ENCODE measurements at regions not wholly inside any gene's neighbourhood (a gene's known extent, or its start where the extent isn't known, plus 50 kb on each side); places are given as distances from the start of the nearest gene placed in this dataset. TPM values are rescaled to one million over a fixed set of nuclear protein-coding genes. Genes with fewer than 3 reads are reported as not detected.

DNA sequence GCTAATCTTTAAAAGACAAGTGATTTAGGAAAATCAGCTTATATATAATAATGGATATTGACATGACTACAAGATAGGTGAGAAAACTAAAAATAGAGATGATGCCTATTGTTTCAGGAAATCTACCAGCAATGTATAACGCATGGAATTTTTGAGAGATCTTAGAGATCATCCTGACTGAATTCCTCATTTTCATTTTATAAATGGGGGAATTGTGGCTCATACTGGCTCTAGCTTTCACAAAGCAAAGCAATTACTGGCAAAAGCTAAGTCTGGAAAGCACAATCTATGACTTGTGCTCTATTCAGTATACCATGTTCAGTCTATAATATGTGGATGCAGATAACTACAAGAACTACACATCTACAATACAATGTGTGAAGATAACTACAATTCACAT, 51.9 kb upstream of the FANCL start:
- Histone ChIP-seq H3K9me3 (no peaks in the 10 kb centered on the region), H3K27ac (no peak overlapping the region), H3K36me3 (no peaks in the 10 kb centered on the region), H3K4me3 (no peak overlapping the region), H3K4me1 (no peaks in the 10 kb centered on the region), H3K27me3 (no peaks in the 10 kb centered on the region)
- intact Hi-C loops (cut with DNase I; ENCODE audit: low total_unique reads): no loop called here
- TF ChIP-seq, protein P1, sequence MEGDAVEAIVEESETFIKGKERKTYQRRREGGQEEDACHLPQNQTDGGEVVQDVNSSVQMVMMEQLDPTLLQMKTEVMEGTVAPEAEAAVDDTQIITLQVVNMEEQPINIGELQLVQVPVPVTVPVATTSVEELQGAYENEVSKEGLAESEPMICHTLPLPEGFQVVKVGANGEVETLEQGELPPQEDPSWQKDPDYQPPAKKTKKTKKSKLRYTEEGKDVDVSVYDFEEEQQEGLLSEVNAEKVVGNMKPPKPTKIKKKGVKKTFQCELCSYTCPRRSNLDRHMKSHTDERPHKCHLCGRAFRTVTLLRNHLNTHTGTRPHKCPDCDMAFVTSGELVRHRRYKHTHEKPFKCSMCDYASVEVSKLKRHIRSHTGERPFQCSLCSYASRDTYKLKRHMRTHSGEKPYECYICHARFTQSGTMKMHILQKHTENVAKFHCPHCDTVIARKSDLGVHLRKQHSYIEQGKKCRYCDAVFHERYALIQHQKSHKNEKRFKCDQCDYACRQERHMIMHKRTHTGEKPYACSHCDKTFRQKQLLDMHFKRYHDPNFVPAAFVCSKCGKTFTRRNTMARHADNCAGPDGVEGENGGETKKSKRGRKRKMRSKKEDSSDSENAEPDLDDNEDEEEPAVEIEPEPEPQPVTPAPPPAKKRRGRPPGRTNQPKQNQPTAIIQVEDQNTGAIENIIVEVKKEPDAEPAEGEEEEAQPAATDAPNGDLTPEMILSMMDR (IDR thresholded peaks at IDR 0.05): no peak
- no peak for TF ChIP-seq POLR2A (IDR thresholded peaks at IDR 0.05)
- no peak for DNase-seq

DNA sequence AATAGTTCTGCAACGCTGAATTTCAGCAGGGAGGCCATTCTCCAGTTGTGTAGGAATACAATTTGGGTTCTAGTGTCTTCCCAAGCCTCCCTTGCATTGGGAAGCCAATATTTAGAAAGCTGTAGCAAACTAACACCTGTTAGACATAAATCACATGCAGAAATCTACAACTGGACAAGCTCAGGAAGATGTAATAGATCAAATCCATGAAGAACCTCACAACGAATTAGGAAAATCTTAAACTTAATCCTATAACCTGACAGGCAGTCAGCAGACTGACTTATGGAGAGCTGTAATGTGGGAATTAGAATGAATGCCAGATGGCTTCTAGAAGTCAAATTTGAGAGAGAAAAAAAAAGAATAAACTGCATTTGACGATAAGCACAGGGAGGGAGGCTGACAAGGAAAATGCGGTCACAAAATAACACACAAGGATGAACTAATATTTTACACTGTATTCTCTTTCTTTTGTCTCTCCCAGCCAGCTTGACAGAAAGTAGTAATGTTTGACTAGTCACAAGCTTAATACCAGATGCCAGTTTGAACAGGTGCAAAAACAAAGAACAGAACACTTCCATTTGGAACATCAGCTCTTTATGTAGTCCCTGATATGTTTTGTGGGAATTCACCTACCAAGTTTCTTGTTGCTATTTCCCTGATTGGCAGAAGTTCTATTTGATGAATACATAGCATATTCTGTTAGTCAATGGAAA, 50.8 kb upstream of the FANCL start:
- Histone ChIP-seq H3K4me3 (no peak overlapping the region), H3K36me3 (no peaks in the 10 kb centered on the region), H3K27me3 (no peaks in the 10 kb centered on the region), H3K4me1 (no peaks in the 10 kb centered on the region), H3K27ac (no peak overlapping the region), H3K9me3 (no peaks in the 10 kb centered on the region)
- DNase-seq: no peak
- no peak for TF ChIP-seq POLR2A (IDR thresholded peaks at IDR 0.05)
- TF ChIP-seq, protein P1 (IDR thresholded peaks at IDR 0.05): no peak
- intact Hi-C loops (cut with DNase I; ENCODE audit: low total_unique reads): no loop called here

Small RNAs in the stretch of these regions (microRNA-seq; reads per million reads assigned to microRNA genes)
- gene MIR4432 (ENCODE audit: borderline microRNAs expressed, borderline replicate concordance): not detected

Small RNAs in the stretch of these regions (small RNA-seq; reads per million reads assigned to genes)
- gene AC007179.3 (not detected), gene MIR4432 (not detected), gene RNA5SP94 (not detected), gene RNU1-32P (not detected), gene RNU6-508P (not detected)
